CD4-positive, CD25-positive, alpha-beta regulatory T cell (primary cell): ENCODE measurements at regions not wholly inside any gene's neighbourhood (a gene's known extent, or its start where the extent isn't known, plus 50 kb on each side); places are given as distances from the start of the nearest gene placed in this dataset.
"Not testable (repeated sequence)": the region's sequence is repeated elsewhere in the genome, so short reads cannot be mapped to it uniquely, and the experiment has no call there.

Source experiments
- ATAC-seq, 2 donors: fragments of 150-1000 bp; cut with Tn5 transposase; one replicate each; pipeline ENCODE4 v1.10.0; 2021; ENCODE audit warnings: low read depth in 2 of 2, moderate number of reproducible peaks in 2 of 2, moderate library complexity in 1 of 2
- DNase-seq, 3 donors: peaks; one replicate each; pipeline versions ENCODE4 v3.0.0 to v3.0.0-alpha.2; 2012 to 2022; ENCODE audit warnings: mixed read lengths in 1 of 3
- H3K27ac ChIP-seq: one replicate; pipeline ENCODE4 v1.7.0; 2013; ENCODE audit warnings: mild to moderate bottlenecking, low read length; ENCODE audit not compliant: insufficient read depth, poor library complexity, severe bottlenecking
- H3K27me3 ChIP-seq: one replicate; pipeline ENCODE4 v1.7.0; 2013; ENCODE audit warnings: low read length; ENCODE audit not compliant: control insufficient read depth, insufficient read depth
- H3K36me3 ChIP-seq: one replicate; pipeline ENCODE4 v1.7.0; 2013; ENCODE audit warnings: mild to moderate bottlenecking, low read length, moderate library complexity; ENCODE audit not compliant: control insufficient read depth, insufficient read depth
- H3K4me1 ChIP-seq: 2 replicates; pipeline ENCODE4 v1.7.0; 2013; ENCODE audit warnings: mild to moderate bottlenecking, low read length; ENCODE audit not compliant: insufficient read depth, control insufficient read depth, poor library complexity, severe bottlenecking
- H3K4me3 ChIP-seq: one replicate; pipeline ENCODE4 v1.7.0; 2013; ENCODE audit warnings: low read depth, mild to moderate bottlenecking, low read length, moderate library complexity
- H3K9me3 ChIP-seq, 2 experiments: 1 replicate in 1 of 2; 2 replicates in 1 of 2; pipeline ENCODE4 v1.7.0; 2013; ENCODE audit warnings: low read length in 2 of 2, mild to moderate bottlenecking in 1 of 2, moderate library complexity in 1 of 2; ENCODE audit not compliant: control insufficient read depth in 2 of 2
- H3K27ac Mint-ChIP-seq, 3 donors: one replicate each; pipeline ENCODE4 v1.8.0; 2020 to 2022; ENCODE audit warnings: mild to moderate bottlenecking in 3 of 3, mixed read lengths in 3 of 3, moderate library complexity in 2 of 3
- H3K27me3 Mint-ChIP-seq: one replicate; pipeline ENCODE4 v1.8.0; 2022; ENCODE audit warnings: mild to moderate bottlenecking, mixed read lengths
- H3K36me3 Mint-ChIP-seq: one replicate; pipeline ENCODE4 v1.8.0; 2020; ENCODE audit warnings: mixed read lengths
- H3K4me1 Mint-ChIP-seq, 4 donors: one replicate each; pipeline ENCODE4 v1.8.0; 2020 to 2022; ENCODE audit warnings: mixed read lengths in 4 of 4, mild to moderate bottlenecking in 1 of 4
- H3K4me3 Mint-ChIP-seq, 4 donors: one replicate each; pipeline ENCODE4 v1.8.0; 2020 to 2022; ENCODE audit warnings: mild to moderate bottlenecking in 4 of 4, mixed read lengths in 4 of 4, moderate library complexity in 3 of 4
- H3K9me3 Mint-ChIP-seq, 7 donors: one replicate each; pipeline ENCODE4 v1.8.0; 2020 to 2022; ENCODE audit warnings: mixed read lengths in 7 of 7, mild to moderate bottlenecking in 3 of 7, moderate library complexity in 2 of 7

DNA sequence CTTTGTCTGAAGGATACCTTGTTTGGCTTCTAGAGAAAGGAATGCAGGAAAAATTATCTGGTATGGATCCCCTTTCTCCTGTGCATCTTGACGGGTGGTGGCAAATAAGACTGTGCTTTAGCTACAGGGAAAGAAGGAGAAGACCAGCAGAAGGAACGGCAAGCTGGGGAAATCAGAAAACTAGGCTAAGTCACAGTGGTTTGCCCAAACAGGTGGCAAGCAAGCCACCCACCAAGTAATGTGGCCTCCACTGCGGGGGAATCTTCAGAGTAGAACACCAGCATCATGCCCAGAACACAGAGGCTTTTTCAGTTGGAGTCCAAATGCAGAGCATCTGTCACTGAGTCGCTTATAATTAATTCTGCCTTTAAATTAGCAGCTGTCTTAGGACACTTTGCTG lies 282.8 kb downstream of the PHF14 start:
- no peak overlapping the region for H3K27ac ChIP-seq
- H3K4me3 ChIP-seq, result no peak overlapping the region
- no peaks in the 10 kb centered on the region for H3K9me3 ChIP-seq
- no peaks in the 10 kb centered on the region for H3K36me3 Mint-ChIP-seq
- H3K36me3 ChIP-seq, result no peaks in the 10 kb centered on the region
- ATAC-seq (no peak), DNase-seq (no peak)
- H3K27ac Mint-ChIP-seq, result peak overlapping the region in 1 of 3 donors; percentile 4
- no peaks in the 10 kb centered on the region for H3K4me1 ChIP-seq
- H3K9me3 Mint-ChIP-seq, result no peaks in the 10 kb centered on the region
- no peak overlapping the region for H3K4me3 Mint-ChIP-seq
- no peaks in the 10 kb centered on the region for H3K4me1 Mint-ChIP-seq
- H3K27me3 ChIP-seq, result no peaks in the 10 kb centered on the region
- no peaks in the 10 kb centered on the region for H3K27me3 Mint-ChIP-seq

DNA sequence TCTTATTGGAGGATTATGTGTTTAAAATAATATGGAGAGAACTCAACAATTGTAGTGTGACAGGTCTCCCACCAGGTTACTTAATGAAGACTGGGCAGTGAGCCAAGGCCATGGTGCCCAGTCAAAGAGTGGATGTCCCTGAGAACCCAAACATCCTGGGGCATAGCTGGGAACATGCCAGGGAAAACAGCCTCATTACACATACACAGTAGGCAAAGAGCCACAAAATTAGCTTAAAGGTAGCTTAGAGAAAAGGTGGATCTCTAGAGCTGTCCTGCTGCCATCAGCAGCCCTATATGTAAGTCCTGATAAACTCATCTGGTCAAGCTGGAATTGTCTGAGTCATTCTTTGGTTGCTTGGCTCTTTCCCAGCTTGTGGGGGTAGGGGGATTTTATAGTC lies 287.8 kb downstream of the PHF14 start:
- no peak overlapping the region for H3K4me3 ChIP-seq
- Mint-ChIP-seq H3K36me3 (no peaks in the 10 kb centered on the region), H3K4me1 (no peaks in the 10 kb centered on the region), H3K4me3 (no peak overlapping the region), H3K27me3 (no peaks in the 10 kb centered on the region), H3K27ac (no peak overlapping the region), H3K9me3 (peaks cover 0 to 2% (median 0%) of the 10 kb centered on the region in 7 donors)
- DNase-seq (no peak), ATAC-seq (no peak)
- no peaks in the 10 kb centered on the region for H3K4me1 ChIP-seq
- no peaks in the 10 kb centered on the region for H3K27me3 ChIP-seq
- H3K9me3 ChIP-seq, result no peaks in the 10 kb centered on the region
- H3K27ac ChIP-seq, result no peak overlapping the region
- H3K36me3 ChIP-seq, result no peaks in the 10 kb centered on the region

DNA sequence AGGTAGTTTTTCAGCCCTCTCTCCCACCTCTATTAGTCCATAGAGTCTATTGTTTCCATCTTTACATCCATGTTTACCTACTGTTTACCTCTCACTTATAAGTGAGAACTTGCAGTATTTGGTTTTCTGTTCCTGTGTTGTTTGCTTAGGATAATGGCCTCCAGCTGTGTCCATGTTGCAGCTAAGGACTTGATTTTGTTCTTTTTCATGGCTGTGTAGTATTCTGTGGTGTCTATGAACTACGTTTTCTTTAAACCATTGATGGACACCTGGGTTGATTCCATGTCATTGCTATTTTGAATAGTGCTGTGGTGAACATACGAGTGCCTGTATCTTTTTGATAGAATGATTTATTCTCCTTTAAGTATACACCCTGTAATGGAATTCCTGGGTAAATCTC lies 292.4 kb downstream of the PHF14 start:
- no peaks in the 10 kb centered on the region for H3K36me3 Mint-ChIP-seq

DNA sequence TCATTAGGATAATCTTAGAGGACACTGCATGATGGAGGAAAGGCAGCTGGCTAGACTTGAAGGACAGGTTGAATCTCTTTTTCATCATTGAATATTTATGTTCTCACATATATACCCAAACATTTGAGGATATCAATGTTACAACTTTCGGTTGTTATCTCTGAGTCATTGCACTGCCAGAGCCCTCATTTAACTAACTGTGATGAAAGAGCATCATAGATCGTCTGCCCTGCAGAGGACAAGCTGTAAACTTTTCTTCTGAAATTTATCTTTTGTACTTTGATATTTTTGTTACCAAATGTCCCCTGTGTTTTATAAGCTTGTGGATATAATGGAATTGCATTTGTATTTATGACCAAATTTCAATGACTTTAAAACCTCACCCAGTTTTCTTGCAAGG lies 298.7 kb downstream of the PHF14 start:
- no peaks in the 10 kb centered on the region for H3K27me3 Mint-ChIP-seq
- no peaks in the 10 kb centered on the region for H3K27me3 ChIP-seq
- peaks cover 0 to 7% (median 0%) of the 10 kb centered on the region in 7 donors for H3K9me3 Mint-ChIP-seq
- no peaks in the 10 kb centered on the region for H3K4me1 ChIP-seq
- H3K4me3 Mint-ChIP-seq, result no peak overlapping the region
- H3K4me1 Mint-ChIP-seq, result no peaks in the 10 kb centered on the region
- DNase-seq (no peak), ATAC-seq (no peak)
- H3K36me3 Mint-ChIP-seq, result no peaks in the 10 kb centered on the region
- H3K27ac Mint-ChIP-seq, result no peak overlapping the region
- H3K36me3 ChIP-seq, result no peaks in the 10 kb centered on the region
- no peak overlapping the region for H3K4me3 ChIP-seq
- no peak overlapping the region for H3K27ac ChIP-seq
- no peaks in the 10 kb centered on the region for H3K9me3 ChIP-seq

More for the DNA sequence above, 292.4 kb downstream of the PHF14 start:
- no peaks in the 10 kb centered on the region for H3K4me1 Mint-ChIP-seq
- no peaks in the 10 kb centered on the region for H3K9me3 ChIP-seq
- H3K27ac ChIP-seq, result no peak overlapping the region
- ATAC-seq (no peak), DNase-seq (no peak)
- H3K27me3 ChIP-seq, result no peaks in the 10 kb centered on the region
- no peak overlapping the region for H3K4me3 ChIP-seq
- H3K4me1 ChIP-seq, result no peaks in the 10 kb centered on the region
- H3K9me3 Mint-ChIP-seq, result peaks cover 0 to 8% (median 0%) of the 10 kb centered on the region in 7 donors
- no peak overlapping the region for H3K4me3 Mint-ChIP-seq
- no peak overlapping the region for H3K27ac Mint-ChIP-seq
- no peaks in the 10 kb centered on the region for H3K27me3 Mint-ChIP-seq
- H3K36me3 ChIP-seq, result no peaks in the 10 kb centered on the region

DNA sequence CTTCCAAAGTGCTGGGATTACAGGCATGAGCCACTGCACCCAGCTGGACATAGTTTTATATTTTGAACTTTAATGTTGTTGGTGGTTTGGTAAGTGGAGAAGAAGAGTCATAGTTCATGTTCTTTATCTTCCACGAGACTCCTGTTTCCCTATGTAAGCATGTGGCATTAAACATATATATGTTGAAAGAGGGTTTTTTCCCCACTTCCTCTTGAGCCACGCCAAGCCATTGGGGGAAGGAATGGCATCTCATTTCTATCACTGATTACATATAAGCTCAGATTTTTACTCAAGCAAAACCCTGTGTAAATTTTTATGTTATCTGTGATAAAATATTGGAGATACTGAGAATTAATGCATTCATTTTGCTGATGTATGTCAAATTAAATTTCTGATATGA lies 300.4 kb downstream of the PHF14 start:
- no peak overlapping the region for H3K27ac ChIP-seq
- no peaks in the 10 kb centered on the region for H3K27me3 ChIP-seq
- no peaks in the 10 kb centered on the region for H3K4me1 ChIP-seq
- no peaks in the 10 kb centered on the region for H3K36me3 Mint-ChIP-seq
- peaks cover 0 to 2% (median 0%) of the 10 kb centered on the region in 7 donors for H3K9me3 Mint-ChIP-seq
- H3K4me3 ChIP-seq, result no peak overlapping the region
- no peaks in the 10 kb centered on the region for H3K9me3 ChIP-seq
- DNase-seq (no peak), ATAC-seq (no peak)
- H3K4me3 Mint-ChIP-seq, result no peak overlapping the region
- no peaks in the 10 kb centered on the region for H3K36me3 ChIP-seq
- no peak overlapping the region for H3K27ac Mint-ChIP-seq
- peaks cover 4% of the 10 kb centered on the region for H3K27me3 Mint-ChIP-seq
- no peaks in the 10 kb centered on the region for H3K4me1 Mint-ChIP-seq

DNA sequence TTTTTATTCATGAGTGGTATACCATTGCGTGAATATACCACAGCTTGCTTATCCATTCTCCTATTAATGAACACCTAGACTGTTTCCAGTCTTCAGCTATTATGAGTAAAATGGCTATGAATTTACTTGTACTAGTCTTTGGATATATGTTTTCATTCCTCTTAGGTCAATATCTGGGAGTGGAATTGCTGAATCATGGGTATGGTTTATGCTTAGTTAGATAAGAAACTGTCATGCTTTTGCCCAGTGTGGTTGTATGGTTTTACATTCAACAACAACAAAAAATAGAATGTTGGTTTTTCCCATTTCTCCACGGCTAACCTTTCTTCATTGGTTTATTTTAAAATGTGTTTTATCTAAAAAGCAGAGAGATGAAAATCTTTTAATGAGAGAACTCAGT lies 308.3 kb downstream of the PHF14 start:
- ATAC-seq, result no peak
- Mint-ChIP-seq H3K27me3 (peaks cover 4% of the 10 kb centered on the region), H3K36me3 (no peaks in the 10 kb centered on the region), H3K4me3 (no peak overlapping the region), H3K9me3 (peaks cover 0 to 8% (median 3%) of the 10 kb centered on the region in 7 donors), H3K27ac (no peak overlapping the region), H3K4me1 (peaks cover 0 to 6% (median 2%) of the 10 kb centered on the region in 4 donors)
- H3K27ac ChIP-seq, result no peak overlapping the region
- no peaks in the 10 kb centered on the region for H3K36me3 ChIP-seq
- H3K27me3 ChIP-seq, result no peaks in the 10 kb centered on the region
- no peaks in the 10 kb centered on the region for H3K9me3 ChIP-seq
- H3K4me3 ChIP-seq, result no peak overlapping the region
- no peaks in the 10 kb centered on the region for H3K4me1 ChIP-seq
- DNase-seq, result no peak

DNA sequence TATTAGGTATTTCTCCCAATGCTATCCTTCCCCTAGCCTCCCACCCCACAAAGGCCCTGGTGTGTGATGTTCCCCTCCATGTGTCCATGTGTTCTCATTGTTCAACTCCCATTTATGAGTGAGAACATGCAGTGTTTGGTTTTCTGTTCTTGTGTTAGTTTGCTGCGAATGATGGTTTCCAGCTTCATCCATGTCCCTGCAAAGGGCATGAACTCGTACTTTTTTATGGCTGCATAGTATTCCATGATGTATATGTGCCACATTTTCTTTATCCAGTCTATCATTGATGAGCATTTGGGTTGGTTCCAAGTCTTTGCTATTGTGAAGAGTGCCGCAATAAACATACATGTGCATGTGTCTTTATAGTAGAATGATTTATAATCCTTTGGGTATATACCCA lies 309.9 kb downstream of the PHF14 start:
- not testable (repeated sequence) for ATAC-seq, H3K9me3 ChIP-seq, H3K27ac ChIP-seq, H3K27me3 Mint-ChIP-seq, H3K4me3 ChIP-seq, H3K4me1 ChIP-seq, DNase-seq, H3K27me3 ChIP-seq, H3K4me1 Mint-ChIP-seq, H3K27ac Mint-ChIP-seq, H3K36me3 Mint-ChIP-seq, H3K4me3 Mint-ChIP-seq, H3K36me3 ChIP-seq, H3K9me3 Mint-ChIP-seq

DNA sequence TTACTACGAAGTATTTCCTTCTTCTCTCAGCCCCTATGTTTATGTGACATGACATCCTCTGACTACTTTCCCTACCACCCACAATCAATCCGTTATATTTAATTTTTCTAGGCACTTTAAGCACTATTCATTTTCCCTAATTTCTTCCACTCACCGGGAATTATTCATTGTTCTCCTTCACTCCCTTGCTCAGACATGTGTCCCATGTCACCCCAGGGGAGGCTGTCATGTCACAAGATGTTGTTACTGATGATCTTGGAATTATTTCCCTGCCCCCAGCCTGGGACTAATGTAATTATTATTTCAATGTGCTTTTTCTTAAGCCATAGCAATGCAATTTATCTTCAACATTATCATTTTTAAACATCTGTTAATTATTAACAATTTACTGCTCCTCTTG lies 317.2 kb downstream of the PHF14 start:
- Mint-ChIP-seq H3K9me3 (peaks cover 0 to 7% (median 0%) of the 10 kb centered on the region in 7 donors), H3K27ac (no peak overlapping the region), H3K4me1 (peaks cover 0 to 6% (median 2%) of the 10 kb centered on the region in 4 donors), H3K4me3 (no peak overlapping the region), H3K27me3 (no peaks in the 10 kb centered on the region), H3K36me3 (no peaks in the 10 kb centered on the region)
- ATAC-seq (no peak), DNase-seq (no peak)
- Histone ChIP-seq H3K27me3 (no peaks in the 10 kb centered on the region), H3K27ac (no peak overlapping the region), H3K36me3 (no peaks in the 10 kb centered on the region), H3K9me3 (no peaks in the 10 kb centered on the region), H3K4me1 (no peaks in the 10 kb centered on the region), H3K4me3 (no peak overlapping the region)
